GM21390 (cell line): ENCODE measurements at regions not wholly inside any gene's neighbourhood (a gene's known extent, or its start where the extent isn't known, plus 50 kb on each side); places are given as distances from the start of the nearest gene placed in this dataset.

ENCODE experiments used
- ATAC-seq: cut with Tn5 transposase; IDR thresholded peaks from one replicate; pipeline ENCODE4 v1.9.1; 2021; ENCODE audit not compliant: unreplicated experiment

DNA sequence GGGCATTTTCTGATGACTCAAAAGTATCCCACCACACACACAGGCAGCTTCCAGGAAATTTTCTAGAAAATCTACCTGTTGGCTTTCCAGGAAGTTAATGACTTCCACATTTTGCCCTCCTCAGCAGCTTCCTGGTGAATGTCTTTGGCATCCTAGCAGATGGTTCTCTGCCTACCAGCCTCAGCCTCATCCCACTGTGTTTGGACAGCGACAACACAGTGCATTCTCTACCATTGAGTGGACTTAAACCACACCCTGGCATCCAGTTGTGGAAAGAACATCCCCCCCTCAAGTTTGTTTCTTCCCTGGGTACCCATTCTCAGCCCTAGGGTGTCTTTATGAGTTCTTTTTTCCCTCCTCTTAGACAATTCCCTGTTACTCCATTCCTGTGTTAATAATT lies 50.8 kb upstream of the GADL1 start:
- no peak for ATAC-seq

DNA sequence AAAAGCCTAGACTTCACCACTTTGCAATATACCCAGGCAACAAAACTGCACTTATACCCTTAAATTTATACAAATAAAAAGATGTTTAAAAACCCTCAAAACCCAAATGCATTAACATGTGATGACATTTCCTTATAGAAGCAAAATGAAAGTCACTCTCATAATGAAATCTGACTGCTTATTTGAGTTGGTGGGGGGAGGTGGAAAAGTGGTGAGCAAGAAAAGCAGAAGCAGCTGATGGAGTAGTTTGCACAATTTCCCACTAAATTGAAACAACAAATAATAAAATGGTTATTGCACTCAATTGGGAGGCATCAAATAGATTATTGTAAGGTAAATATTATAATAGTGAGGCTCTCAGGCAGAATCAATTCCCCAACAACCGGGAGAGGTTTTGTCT lies 54.0 kb upstream of the GADL1 start:
- no peak for ATAC-seq

DNA sequence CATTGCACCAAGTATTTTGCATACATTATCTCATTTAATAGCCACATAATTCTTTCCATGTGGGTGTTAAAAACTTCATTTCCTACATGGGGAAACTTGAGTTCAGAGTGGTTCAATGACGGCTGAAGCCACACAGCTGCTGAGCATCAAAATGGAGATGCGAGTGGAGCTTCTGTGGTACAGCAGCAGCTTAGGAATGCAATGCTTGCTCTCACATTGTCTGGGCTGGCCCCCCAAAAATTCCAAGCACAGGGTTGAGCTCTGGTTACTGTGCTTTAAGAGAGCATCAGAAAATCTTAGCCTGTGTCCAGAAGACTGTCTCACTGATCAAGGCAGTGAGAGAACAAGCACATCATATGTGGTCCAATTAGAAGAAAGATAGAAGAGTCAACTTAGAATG lies 57.4 kb upstream of the GADL1 start:
- no peak for ATAC-seq

DNA sequence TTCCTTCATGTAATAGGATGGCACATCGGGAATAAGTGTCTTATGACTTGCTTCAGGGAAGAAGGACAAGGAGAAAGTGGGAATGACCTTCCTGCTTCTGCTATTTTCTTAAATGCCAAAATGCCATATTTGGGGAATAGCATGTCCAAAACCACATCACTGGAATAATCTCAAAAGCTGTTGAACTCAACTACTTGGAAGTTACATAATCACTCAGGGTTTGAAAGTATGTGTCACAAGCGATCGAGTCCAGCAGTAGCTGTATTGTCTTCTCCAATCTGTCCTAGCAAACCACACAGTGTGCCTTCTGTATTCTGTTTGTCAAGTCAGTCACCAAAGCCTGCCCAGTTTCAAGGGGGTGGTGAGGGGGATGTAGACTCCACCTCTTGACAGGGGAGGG lies 58.3 kb upstream of the GADL1 start:
- no peak for ATAC-seq

DNA sequence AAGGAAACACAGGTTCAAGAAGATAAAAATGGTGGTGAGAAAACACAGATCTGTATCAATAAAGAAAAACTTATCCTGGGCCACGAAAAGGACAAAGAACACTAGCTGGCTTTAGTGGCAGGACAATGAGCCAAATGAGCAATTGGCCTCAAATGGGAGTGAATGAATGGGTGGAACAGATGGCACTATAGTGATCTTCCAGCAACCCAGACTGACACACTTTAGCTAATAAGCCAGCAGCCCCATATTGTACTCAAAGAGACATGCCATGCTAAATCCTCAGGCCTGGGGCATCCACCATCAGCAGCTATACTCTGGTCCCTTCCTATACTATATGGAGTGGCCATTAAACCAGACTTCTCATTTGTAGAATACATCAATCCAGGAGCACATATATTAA lies 60.0 kb upstream of the GADL1 start:
- no peak for ATAC-seq

DNA sequence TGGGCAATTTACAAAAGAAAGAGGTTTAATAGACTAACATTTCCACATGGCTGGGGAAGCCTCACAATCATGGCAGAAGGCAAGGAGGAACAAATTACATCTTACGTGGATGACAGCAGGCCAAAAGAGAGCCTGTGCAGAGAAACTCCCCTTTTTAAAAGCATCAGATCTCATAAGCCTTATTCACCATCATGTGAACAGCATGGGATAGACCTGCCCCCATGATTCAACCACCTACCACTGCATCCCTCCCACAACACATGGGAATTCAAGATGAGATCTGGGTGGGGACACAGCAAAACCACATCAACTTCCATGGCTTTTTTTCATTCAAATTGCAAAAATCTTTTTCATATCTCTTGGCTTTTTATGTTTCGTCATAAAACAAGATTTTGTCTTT lies 67.6 kb upstream of the GADL1 start:
- no peak for ATAC-seq

DNA sequence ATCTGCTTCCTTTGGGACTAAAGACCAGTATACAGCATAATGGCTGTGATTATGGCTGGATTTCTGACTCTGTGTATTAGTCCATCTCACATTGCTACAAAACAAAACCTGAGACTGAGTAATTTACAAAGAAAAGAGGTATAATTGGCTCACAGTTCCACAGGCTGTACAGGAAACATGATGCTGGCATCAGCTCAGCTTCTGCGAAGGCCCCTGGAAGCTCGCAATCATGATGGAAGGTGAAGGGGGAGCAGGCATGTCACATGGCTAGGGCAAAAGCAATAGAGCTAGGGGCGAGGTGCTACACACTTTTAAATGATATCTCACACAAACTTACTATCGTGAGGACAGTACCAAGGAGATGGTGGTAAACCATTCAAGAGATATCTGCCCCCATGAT lies 68.0 kb upstream of the GADL1 start:
- ATAC-seq = no peak

DNA sequence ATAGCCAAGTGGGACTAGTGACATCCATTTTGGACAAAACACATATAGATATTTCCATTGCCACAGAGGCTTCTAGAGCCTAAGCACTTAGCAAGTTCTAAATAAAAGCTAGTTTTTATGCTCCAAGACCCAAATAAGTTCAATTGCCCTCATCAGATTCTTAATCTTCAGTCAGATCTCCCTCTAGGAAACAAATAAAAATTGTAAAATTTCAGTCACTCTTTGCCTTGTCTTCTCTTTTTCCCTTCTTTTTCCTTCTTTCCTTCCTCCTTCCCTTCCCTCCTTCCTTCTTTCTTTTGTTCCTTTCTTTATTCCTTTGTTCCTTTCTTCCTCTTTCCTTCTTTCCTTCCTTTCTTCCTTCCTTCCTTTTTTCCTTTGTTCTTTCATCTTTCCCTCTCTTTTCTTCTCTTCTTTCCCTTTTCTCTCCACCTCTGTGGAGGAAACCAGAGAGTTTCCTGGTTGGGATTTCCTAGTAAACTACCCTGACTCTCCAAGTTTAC lies 68.8 kb upstream of the GADL1 start:
- no peak for ATAC-seq

DNA sequence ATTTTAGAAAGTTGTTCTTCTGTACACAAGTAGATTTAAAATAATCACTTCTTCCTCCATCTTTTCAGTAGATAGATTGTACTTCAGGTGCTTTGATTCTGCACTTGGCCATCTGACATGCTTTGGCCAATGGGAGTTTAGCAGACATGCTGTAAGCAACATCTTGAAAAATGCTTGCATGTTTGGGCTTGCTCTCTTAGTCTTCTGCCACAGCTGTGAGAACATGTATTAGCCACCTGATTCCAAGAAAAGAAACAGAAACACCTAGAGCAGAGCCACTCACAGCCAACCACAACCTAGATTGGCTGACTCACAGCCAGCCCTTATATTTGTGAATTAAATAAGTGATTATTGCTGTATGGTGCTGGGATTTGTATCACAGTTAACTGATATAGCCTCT lies 70.2 kb upstream of the GADL1 start:
- peak; percentile 97 for ATAC-seq

DNA sequence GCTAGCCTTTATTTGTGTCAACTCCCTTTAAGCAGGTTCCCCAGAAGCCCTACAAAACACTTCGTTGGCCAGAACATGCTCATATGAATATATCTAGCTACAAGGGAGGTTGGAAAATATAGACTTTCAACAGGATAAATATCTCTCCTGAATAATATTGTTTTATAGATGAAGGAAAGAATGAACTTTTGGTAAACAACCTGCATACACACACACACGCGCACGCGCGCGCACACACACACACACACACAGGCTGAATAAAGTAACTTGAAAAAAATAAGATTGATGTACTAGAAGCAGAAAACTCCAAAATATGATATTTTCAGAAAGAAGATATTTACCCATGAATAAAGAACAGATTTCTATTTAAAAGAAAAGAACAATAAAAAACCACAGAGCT lies 72.4 kb upstream of the GADL1 start:
- ATAC-seq = no peak

DNA sequence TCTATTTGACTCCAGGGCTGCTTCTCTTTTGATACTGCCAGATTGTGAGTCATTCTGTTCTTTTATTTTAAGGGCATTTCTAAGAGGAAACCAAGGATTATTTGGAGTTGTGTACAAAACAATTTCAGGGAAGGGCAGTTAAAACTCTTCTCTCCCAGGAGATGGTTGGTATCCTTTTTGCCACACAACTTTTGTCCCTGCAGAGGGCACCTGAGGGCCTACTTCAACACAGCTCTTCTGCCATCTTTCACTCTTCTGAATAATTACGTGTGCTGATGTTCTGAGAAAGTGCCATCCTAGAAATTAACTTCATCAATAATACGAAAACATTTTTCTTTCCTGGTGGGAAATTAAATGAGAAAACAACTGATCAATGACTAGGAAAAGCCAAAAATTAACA lies 75.7 kb upstream of the GADL1 start:
- no peak for ATAC-seq

DNA sequence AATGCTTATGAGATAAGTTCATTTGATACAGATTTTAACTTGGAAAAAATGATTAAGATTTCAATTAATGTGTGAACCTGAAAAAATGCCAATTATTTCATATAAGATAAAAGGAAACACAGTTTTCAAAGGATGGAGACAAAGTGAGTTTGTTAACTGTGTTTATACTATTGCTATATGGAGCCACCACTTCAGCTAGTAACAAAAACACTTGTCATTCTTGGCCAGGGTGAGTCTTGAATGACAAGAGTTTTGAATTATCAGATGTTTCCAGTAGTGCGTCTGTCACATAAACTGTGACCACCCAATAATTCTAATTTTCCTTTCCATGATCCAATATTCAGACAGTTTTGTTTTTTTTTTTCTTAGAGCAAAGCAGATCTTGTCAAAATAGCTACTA lies 78.0 kb upstream of the GADL1 start:
- ATAC-seq = no peak

DNA sequence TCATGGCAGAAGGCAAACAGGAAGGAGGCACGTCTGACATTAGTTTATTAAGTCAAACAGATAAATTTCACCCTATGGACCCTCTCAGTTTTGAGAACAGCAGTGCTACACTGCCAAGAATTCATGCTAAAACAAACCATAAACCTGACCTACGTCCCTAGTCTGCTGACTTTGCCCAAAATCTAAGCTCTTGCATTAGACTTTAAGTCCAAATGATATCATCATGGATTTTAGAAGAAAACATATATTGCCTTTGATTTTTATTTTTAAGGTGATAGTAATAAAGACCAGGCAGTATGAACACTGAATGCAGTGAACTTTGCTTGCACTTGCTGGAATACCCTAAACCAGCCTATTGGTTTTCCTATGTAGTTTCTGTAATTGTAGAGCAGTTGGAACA lies 79.6 kb upstream of the GADL1 start:
- no peak for ATAC-seq

DNA sequence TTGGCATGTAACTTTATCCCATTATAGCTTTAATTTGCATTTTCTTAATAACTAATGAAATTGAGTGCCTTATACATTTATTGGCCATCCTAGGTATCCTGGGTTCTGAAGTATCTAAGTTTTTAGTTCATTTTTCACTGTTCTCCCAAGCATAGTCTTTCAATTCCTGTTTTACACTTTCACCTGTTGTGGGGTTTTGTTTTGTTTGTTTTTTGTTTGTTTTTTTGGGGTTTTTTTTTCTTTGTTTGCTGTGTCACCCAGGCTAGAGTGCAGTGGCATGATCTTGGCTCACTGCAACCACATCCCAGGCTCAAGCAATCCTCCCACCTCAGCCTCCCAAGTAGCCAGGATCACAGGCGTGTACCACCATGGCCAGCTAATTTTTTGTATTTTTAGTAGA lies 83.1 kb upstream of the GADL1 start:
- no peak for ATAC-seq

DNA sequence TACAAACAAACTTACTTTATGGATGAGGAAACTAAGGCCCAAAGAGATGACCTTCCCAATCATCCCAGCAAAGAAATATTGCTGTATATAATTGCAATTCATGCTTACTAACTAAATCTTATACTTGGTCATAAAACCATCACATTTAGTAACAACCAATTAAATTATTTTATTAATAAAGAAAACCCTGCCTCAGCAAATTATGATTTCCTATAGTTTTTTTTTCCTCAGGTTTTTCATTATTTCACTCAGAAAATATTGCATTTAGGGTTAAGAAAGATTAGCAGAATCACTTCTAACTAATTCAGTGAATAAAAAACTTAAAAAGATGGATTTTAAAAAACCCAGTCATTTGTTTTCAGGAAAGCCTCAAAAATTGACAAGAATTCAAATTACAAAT lies 86.5 kb upstream of the GADL1 start:
- no peak for ATAC-seq

DNA sequence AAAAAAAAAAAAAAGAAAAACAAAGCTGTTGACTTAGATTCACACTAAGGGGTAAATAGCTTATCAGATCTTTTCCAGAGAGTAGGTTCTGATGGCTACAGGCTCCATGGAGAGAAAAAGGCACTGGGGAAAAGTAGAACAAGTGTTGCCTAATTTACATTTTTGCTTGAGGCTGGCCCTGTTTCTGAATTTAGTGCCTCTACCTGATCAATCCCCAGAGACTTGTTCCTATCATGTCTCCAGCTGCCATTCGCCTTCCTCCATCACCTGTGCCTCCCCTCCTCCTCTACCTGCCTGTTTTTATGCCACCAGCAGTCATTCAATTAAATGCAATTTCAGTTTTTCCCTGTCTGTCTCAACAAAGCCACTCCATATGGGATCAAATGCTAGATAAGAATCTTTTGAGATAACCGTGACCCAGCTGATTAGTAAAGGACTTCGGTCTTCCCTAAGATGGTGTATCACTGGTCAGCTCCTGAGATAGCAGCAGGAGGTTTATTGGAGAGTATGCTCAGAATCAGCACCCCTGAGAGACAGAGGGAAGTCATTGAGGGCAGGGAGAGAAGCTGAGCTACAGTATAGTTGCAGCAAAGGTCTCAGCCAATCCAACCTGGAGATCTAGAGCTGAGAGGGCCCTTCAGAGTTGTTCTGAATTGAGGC lies 88.1 kb upstream of the GADL1 start:
- no peak for ATAC-seq

DNA sequence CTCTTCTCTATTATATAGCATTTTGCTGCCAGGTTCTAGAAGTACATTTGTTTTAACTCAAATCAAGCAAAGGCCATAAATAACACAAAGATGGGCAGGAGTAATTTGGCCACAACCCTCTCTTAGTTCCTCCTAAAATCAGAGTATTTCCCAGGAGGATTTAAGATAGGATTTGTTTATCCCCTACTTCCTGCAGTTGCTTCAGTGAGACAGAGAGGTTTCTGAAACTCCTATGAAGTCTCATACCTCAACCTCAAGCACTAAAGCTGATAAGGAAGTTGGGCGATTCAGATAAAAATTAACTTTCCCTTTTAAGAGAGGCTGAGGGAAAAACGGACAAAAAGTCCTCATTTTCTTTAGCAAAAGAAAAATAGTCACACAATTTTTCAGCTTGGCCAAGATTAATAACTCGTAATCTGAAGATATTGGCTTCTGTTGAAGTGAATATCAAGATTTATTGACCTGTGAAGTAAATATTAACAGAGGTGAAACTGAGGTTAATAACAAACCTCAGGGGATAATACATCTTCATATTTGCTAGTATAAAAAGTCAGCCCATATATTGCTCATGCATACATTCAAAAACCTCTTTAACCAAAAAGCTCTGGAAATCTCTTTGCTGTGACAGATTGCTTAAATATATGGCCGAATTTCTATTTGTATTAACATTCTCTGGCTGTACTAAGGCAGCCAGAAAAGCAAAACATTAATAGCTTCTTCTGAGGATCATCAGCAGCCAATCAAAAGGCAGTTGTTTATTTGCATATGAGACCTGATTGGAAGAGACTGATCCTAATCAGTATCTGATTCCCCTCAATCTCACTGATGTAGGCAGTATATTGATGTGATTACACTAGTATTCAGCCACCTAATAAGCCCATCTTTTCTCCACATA lies 90.6 kb upstream of the GADL1 start:
- ATAC-seq = peak; percentile 67

DNA sequence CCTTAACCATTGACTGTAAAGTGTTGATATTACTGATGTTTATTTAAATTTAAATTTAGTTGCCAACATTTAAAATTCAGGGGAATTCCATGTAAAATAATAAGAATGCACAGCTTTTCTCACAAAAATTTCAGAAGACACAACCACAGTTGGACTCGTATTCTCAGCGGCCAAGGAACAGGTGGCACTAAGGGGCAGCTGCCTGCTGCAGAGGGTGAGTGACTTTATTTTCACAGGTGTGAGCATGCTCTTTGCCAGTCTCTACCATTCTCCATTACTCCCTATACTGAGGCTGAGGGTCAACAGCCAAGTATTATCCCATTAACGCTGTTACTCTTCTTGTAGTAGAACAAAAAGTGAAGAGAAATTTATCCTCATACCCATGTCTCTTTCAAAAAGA lies 92.1 kb upstream of the GADL1 start:
- no peak for ATAC-seq

DNA sequence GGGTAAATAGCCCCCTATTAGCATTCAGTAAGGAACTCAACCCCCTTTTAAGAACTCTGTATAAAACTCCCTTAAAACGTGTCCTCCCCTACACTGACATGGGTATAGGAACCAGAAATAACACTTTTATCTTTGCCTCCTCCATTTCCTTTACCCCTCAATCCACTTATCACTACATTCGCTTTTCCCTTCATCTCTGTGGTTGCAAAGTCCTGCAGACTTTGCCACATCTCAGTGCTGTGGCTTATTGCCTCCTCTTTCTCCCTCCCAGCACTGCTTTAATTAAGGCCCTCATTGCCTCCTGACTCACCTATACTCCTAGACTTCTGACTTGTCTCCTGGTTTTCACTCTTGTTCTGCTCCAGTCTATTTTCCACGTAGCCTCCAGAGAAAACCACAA lies 94.3 kb upstream of the GADL1 start:
- no peak for ATAC-seq

DNA sequence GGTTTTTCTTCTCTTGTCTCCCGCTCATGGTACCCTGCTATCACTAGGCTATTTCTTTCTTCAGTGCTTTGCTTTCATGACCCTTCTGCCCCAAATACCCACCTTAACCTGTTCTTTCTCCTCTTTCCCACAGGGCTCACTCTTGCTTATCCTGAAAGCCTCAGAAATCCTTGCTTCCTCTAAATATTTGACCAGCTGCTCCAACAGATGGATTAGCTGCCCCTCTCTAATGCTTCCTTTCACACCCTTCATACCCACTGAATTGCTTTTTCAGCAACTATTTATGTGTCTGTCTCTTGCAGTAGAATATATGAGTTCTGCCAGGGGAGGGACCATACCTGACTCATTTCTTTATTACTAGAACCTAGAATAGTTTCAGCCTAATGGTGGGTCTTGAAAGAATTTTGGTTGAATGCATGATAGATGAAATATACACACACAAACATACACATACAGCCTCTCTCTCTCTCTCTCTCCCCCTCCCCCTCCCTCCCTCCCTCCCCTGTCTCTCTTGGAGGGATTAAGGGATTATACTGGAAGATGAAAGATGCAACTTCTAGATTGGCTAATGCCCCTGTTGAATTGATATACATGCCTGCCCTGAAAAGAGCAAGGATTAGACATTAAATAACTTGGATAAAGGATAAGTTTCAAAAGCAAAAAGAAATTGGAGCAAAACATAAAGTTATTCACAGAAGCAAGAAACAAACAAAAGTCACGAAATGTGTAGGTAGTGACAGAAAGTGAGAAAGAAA lies 95.0 kb upstream of the GADL1 start:
- no peak for ATAC-seq

DNA sequence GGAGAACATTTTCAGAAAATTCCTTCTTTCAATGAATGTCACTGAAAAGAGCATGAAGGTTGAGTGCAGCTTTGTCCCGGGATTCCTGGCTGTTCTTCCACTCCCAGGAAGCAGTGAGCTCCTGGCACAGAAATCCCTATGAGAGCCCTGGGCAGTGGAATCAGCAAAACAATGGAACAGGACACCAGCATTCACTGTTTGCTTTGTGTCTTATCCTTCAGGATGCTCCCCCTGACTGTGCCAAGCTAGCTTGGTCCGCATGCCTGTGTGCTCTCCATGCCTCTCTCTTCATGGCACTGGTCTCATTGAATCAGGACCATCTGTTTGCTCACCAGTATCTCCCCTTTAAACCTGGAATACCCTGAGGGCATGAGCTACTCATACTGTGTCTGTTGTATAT lies 102.0 kb upstream of the GADL1 start:
- no peak for ATAC-seq

DNA sequence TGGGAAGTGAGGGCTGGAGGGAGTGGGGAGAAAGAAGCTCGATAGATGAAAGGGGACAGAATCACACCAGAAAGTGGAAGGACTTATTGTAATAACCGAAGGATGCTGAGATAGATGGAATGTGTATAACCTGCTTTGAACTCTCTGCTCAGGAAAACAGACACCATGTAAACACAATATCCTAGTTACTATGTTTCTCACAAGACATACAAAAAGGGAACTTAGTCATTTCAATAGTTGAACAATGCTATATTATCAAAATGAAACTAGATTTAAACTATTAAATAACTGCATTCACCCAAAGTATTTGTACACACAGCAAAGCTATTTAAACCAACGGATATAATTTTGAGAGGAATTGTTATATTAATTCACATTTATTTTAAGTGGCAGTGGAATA lies 108.3 kb upstream of the GADL1 start:
- peak; percentile 47 for ATAC-seq
